B cell (primary cell): ENCODE measurements at regions not wholly inside any gene's neighbourhood (a gene's known extent, or its start where the extent isn't known, plus 50 kb on each side); places are given as distances from the start of the nearest gene placed in this dataset.
A peak's percentile ranks its signal among the peaks of the same experiment; 100 is the strongest.

Experiments
- ATAC-seq: fragments of 200-7000 bp; cut with Tn5 transposase; one replicate; pipeline ENCODE4 v1.10.0; 2021; ENCODE audit warnings: low read depth, mild to moderate bottlenecking, moderate number of reproducible peaks, moderate library complexity
- CTCF ChIA-PET: fragments of 350-600 bp; sonication (Branson Sonifier 250); formaldehyde crosslinking; loops from one replicate; lab custom pipeline; 2021; ENCODE audit warnings: antibody characterized with exemption, inconsistent platforms; lab: Charles Lee
- POLR2A ChIA-PET: fragments of 350-600 bp; sonication (Branson Sonifier 250); formaldehyde crosslinking; loops from one replicate; lab custom pipeline; 2021; ENCODE audit warnings: antibody characterized with exemption; lab: Charles Lee
- DNase-seq: peaks from one replicate; pipeline ENCODE4 v3.0.0; 2013
- H2AFZ ChIP-seq: 2 replicates; pipeline ENCODE4 v1.6.1; 2012; ENCODE audit warnings: mild to moderate bottlenecking, low read depth, low read length; ENCODE audit not compliant: insufficient read depth, poor library complexity, severe bottlenecking
- H3K27ac ChIP-seq, 2 donors: 1 replicate in 1 of 2; 2 replicates in 1 of 2; pipeline ENCODE4 v1.5.1; 2012 to 2013; ENCODE audit warnings: low read length in 2 of 2, mild to moderate bottlenecking in 2 of 2, moderate library complexity in 1 of 2
- H3K27me3 ChIP-seq, 4 experiments: fragments of 200-600 bp in 1 of 4; sonication (generic) in 1 of 4; replicated peaks in 1 of 4; 1 replicate in 2 of 4; 2 replicates in 2 of 4; pipeline versions ENCODE4 v1.6.1 to v1.7.0; 2013 to 2016; ENCODE audit warnings: low read length in 3 of 4, mild to moderate bottlenecking in 2 of 4, mixed read lengths in 1 of 4, moderate library complexity in 1 of 4; ENCODE audit not compliant: insufficient read depth in 4 of 4, control insufficient read depth in 3 of 4; ENCODE audit errors: control extremely low read depth in 1 of 4
- H3K36me3 ChIP-seq, 2 experiments: replicated peaks in 1 of 2; 1 replicate in 1 of 2; 2 replicates in 1 of 2; pipeline versions ENCODE4 v1.6.1 to v1.7.1; 2013; ENCODE audit warnings: low read length in 1 of 2; ENCODE audit not compliant: insufficient read depth in 2 of 2, control insufficient read depth in 1 of 2; ENCODE audit errors: control extremely low read depth in 1 of 2, extremely low read depth in 1 of 2
- H3K4me1 ChIP-seq, 2 donors: fragments of 200-600 bp in 1 of 2; sonication (generic) in 1 of 2; 1 replicate in 1 of 2; 2 replicates in 1 of 2; pipeline versions ENCODE4 v1.5.1 to v1.6.1; 2013 to 2017; ENCODE audit warnings: low read length in 2 of 2; ENCODE audit not compliant: control insufficient read depth in 2 of 2, insufficient read depth in 2 of 2
- H3K4me2 ChIP-seq: replicated peaks from 2 replicates; pipeline ENCODE3; 2012; ENCODE audit warnings: mild to moderate bottlenecking, low read depth, low read length; ENCODE audit not compliant: poor library complexity, severe bottlenecking
- H3K4me3 ChIP-seq, 5 experiments: fragments of 200-600 bp in 1 of 5; sonication (generic) in 1 of 5; 1 replicate in 3 of 5; 2 replicates in 2 of 5; pipeline versions ENCODE4 v1.5.1 to v1.7.0; 2011 to 2016; ENCODE audit warnings: low read length in 4 of 5, mild to moderate bottlenecking in 4 of 5, low read depth in 2 of 5, control low read depth in 1 of 5, moderate library complexity in 1 of 5; ENCODE audit not compliant: insufficient read depth in 1 of 5; ENCODE audit errors: control extremely low read depth in 1 of 5, extremely low read depth in 1 of 5
- H3K79me2 ChIP-seq: fragments of 200-600 bp; sonication (generic); one replicate; pipeline ENCODE4 v1.6.0; 2016; ENCODE audit warnings: low read length; ENCODE audit not compliant: control insufficient read depth, insufficient read depth
- H3K9ac ChIP-seq: fragments of 200-600 bp; sonication (generic); 2 replicates; pipeline ENCODE4 v1.6.1; 2017; ENCODE audit warnings: mild to moderate bottlenecking, low read length, moderate library complexity
- H3K9me3 ChIP-seq, 3 donors: one replicate each; pipeline versions ENCODE4 v1.6.1 to v1.7.1; 2013; ENCODE audit warnings: low read length in 2 of 3; ENCODE audit not compliant: control insufficient read depth in 2 of 3, insufficient read depth in 1 of 3; ENCODE audit errors: control extremely low read depth in 1 of 3
- H4K20me1 ChIP-seq: 2 replicates; pipeline ENCODE4 v1.6.0; 2012; ENCODE audit warnings: mild to moderate bottlenecking, low read length; ENCODE audit not compliant: insufficient read depth, control insufficient read depth, poor library complexity, severe bottlenecking
- H3K27ac Mint-ChIP-seq: one replicate; pipeline ENCODE4 v1.8.0; 2021; ENCODE audit warnings: mixed read lengths
- H3K27me3 Mint-ChIP-seq: one replicate; pipeline ENCODE4 v1.8.0; 2021; ENCODE audit warnings: mixed read lengths
- H3K4me1 Mint-ChIP-seq: one replicate; pipeline ENCODE4 v1.8.0; 2021; ENCODE audit warnings: mixed read lengths
- H3K4me3 Mint-ChIP-seq: one replicate; pipeline ENCODE4 v1.8.0; 2021; ENCODE audit warnings: mixed read lengths
- H3K9me3 Mint-ChIP-seq: one replicate; pipeline ENCODE4 v1.8.0; 2022; ENCODE audit warnings: mixed read lengths; ENCODE audit not compliant: insufficient read depth
- CTCF ChIP-seq: fragments of 200-600 bp; IDR thresholded peaks from one replicate; pipeline ENCODE4 v1.8.0; 2022; ENCODE audit warnings: antibody characterized with exemption, mild to moderate bottlenecking
- EZH2 ChIP-seq: IDR thresholded peaks from 2 replicates; pipeline ENCODE4 v1.6.1; 2012; ENCODE audit warnings: borderline replicate concordance, low read depth, mild to moderate bottlenecking, moderate library complexity, low read length; ENCODE audit not compliant: insufficient read depth, poor library complexity, severe bottlenecking
- WGBS: methylation state at CpG from one replicate; pipeline ENCODE4 v1.1.5; 2013; ENCODE audit warnings: missing lambda C conversion rate; ENCODE audit not compliant: insufficient coverage; 5-methylcytosine and 5-hydroxymethylcytosine counted together
- intact Hi-C: fragments of 100-400 bp; cut with micrococcal nuclease; formaldehyde crosslinking; loops from one replicate; pipeline ENCODE4 v1.10.0; 2022

GRCh38 chr5:170159947-170160346, 54.2 kb downstream of the FOXI1 start:
- WGBS, result 100% methylated on average over 1 of the region's 3 CpGs
- peaks cover 4% of the 10 kb centered on the region for H3K4me1 Mint-ChIP-seq
- ATAC-seq, result no peak

GRCh38 chr5:170161069-170161468, 55.4 kb downstream of the FOXI1 start:
- ATAC-seq (no peak), DNase-seq (no peak)
- ChIA-PET POLR2A (no interaction called here), CTCF (interaction anchor here (1.4 kb wide), 1 partner anchor 64 kb away, joined by 3 read pairs; no protein-coding TSS in a partner anchor)
- H3K4me3 ChIP-seq, result no peak overlapping the region
- Mint-ChIP-seq H3K27me3 (no peaks in the 10 kb centered on the region), H3K4me3 (peak overlapping the region; percentile 46), H3K27ac (no peak overlapping the region), H3K4me1 (peaks cover 3% of the 10 kb centered on the region), H3K9me3 (no peaks in the 10 kb centered on the region)
- H3K79me2 ChIP-seq, result no peaks in the 10 kb centered on the region
- H3K27ac ChIP-seq, result no peak overlapping the region
- H2AFZ ChIP-seq, result no peak overlapping the region
- H3K36me3 ChIP-seq, result no peaks in the 10 kb centered on the region
- H4K20me1 ChIP-seq, result no peaks in the 10 kb centered on the region
- H3K4me1 ChIP-seq, result peaks cover 0 to 5% of the 10 kb centered on the region in 2 donors
- intact Hi-C loops, result no loop called here
- 64% methylated on average over 5 of the region's 6 CpGs for WGBS
- TF ChIP-seq CTCF (no peak), EZH2 (no peak)
- no peaks in the 10 kb centered on the region for H3K27me3 ChIP-seq
- no peak overlapping the region for H3K4me2 ChIP-seq
- no peaks in the 10 kb centered on the region for H3K9me3 ChIP-seq
- H3K9ac ChIP-seq, result no peak overlapping the region

More at GRCh38 chr5:170159947-170160346, 54.2 kb downstream of the FOXI1 start:
- no peak for DNase-seq
- no peaks in the 10 kb centered on the region for H3K27me3 Mint-ChIP-seq
- Histone ChIP-seq H3K9ac (no peak overlapping the region), H3K4me1 (peaks cover 0 to 5% of the 10 kb centered on the region in 2 donors), H3K9me3 (no peaks in the 10 kb centered on the region), H3K4me3 (no peak overlapping the region), H4K20me1 (no peaks in the 10 kb centered on the region), H3K27ac (no peak overlapping the region), H2AFZ (no peak overlapping the region), H3K36me3 (no peaks in the 10 kb centered on the region), H3K4me2 (no peak overlapping the region), H3K27me3 (no peaks in the 10 kb centered on the region), H3K79me2 (no peaks in the 10 kb centered on the region)
- H3K4me3 Mint-ChIP-seq, result no peak overlapping the region
- POLR2A ChIA-PET, result no interaction called here
- H3K9me3 Mint-ChIP-seq, result no peaks in the 10 kb centered on the region
- no peak overlapping the region for H3K27ac Mint-ChIP-seq
- TF ChIP-seq EZH2, result no peak
- TF ChIP-seq CTCF, result no peak
- CTCF ChIA-PET, result no interaction called here
- intact Hi-C loops, result no loop called here
